Activated T-helper 1 cell treated with anti-CD3 and anti-CD28 coated beads, Interleukin-2, amount 50 U/mL, for 16 hours (primary cell): ENCODE measurements at regions not wholly inside any gene's neighbourhood (a gene's known extent, or its start where the extent isn't known, plus 50 kb on each side); places are given as distances from the start of the nearest gene placed in this dataset.

ENCODE experiments used
- DNase-seq, 2 donors: peaks; one replicate each; pipeline ENCODE4 v3.0.0-alpha.2; 2020; ENCODE audit warnings: low read depth in 1 of 2, low spot score in 1 of 2

GRCh38 chr4:180528003-180528402, 1715.2 kb upstream of the TENM3 start:
- no peak for DNase-seq

GRCh38 chr4:180530787-180531186, 1712.4 kb upstream of the TENM3 start:
- no peak for DNase-seq

DNA sequence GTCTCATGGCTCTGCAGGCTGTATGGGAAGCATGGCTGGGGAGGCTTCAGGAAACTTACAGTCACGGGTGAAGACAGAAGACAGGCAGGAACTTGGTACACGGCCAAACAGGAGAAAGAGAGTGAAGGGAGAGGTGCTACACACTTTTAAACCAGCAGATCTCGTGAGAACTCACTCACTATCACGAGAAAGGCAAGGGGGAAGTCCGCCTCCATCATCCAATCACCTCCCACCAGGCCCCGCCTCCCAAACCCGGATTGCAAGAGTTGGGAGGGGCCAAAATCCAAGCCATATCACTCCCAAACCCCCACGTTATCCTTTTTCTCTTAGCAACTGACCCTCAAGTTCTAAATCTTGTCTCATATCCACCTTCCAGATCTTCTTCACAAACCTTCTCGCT, 1710.5 kb upstream of the TENM3 start:
- no peak for DNase-seq

DNA sequence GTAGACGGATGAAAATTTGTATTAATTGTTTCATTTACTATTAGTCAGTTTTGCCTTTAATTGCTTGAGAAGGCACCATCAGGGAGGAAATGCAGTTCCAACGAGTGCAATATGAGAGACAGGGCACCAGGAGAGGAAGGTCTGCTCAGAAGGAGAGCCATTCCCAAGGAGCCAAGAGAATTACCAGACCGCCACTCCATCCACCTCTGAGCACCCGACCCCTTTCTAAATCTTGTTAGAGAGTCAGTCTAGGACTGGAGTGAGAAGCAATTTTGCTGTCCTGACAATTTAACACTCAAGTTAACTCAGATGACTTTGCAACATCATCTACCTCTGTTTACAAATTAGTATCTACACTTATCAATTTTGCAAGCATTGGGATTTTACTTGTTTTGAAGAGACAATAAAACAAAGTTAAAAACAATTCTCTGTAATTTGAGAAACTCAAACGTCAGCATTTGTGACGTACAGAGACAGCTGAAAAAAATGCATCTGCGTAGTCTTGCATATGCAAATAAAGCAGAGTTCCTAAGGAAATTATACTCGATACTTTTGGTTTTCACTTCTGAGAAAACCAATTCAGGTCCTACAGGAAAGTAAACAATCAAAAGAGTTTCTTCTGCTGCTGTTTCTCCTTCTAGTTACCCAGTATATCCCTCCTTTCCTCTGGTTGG, 1704.7 kb upstream of the TENM3 start:
- DNase-seq = no peak

DNA sequence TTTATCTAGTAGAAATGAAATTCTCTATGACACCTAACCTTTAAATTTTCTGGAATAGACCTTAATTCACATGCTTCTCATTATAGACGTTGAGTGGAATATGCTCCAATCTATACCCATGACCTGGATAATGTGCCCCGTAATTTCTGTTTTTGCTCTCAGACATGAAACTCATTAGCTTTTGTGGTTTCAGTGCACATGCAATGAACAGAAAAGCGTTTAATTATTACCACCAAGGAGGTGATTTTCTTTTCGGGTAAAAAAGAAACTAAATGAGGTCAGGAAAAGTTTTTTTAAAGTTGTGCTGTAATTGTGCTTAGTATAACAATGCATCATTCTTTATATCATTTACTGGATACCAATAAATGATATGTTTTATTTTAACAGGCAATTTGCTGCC, 1703.9 kb upstream of the TENM3 start:
- no peak for DNase-seq

GRCh38 chr4:180541678-180542077, 1701.5 kb upstream of the TENM3 start:
- DNase-seq = no peak

- DNase-seq = no peak
These were observed 1700.6 kb upstream of the TENM3 start for GRCh38 chr4:180542445-180543100.

GRCh38 chr4:180550106-180550505, 1693.1 kb upstream of the TENM3 start:
- no peak for DNase-seq

DNA sequence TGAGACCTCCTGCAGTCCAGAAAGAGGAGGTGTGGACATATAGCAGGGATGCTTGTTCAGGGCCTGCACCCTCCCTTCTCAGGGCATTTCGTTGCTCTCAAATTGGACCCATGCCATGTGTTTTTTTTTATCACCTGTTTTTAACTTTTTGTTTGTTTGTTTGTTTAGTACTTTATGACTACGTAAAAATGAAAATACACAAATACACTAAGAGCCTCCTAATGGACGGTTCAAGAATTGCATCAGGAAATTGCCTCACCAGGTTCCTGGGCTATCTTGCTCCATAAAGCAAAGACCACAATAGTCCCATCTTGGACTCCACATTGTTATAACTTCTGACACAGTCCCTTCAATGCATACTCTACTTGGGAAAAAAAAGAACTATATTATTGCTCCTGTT, 1685.9 kb upstream of the TENM3 start:
- no peak for DNase-seq

DNA sequence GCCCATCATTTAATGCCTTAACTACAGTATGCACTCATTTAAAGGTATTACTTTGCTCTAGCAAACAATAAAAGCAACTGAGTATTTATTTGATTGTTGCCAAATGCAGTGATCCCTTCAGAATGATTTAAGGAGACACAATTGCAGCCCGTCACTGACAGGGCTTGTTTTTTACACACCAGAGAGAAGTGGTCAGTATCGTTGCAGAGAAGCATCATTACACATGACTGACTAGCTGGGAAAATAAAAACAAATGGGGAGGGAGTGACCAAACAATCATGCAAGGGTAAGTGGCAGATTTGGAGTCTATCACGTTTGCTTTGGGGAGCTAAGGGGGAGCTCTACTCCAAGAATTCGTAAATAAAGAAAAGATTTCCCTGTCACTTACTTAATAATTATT, 1685.3 kb upstream of the TENM3 start:
- no peak for DNase-seq

DNA sequence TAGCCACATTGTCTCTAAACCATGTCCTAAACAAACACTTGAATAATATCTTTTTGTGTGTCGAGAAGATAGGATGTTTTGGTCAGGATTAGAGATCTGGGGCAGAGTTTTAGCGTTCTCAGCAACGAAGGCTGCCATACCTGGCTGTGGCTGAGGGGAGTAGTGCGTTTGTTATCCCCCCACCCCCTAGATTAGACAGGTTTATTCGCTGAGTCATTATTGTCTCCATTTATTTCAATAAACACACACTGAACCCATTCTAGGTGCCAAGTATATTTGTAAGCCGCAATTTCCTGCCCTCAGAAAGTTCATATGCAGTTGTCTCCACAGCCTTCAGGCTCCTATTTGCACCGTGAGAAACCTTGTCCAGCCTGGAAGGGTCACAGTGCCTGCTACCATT, 1684.8 kb upstream of the TENM3 start:
- no peak for DNase-seq

- DNase-seq = no peak
These were observed 1682.3 kb upstream of the TENM3 start for GRCh38 chr4:180560896-180561295.

- DNase-seq = no peak
These were observed 1679.2 kb upstream of the TENM3 start for GRCh38 chr4:180564026-180564425.

DNA sequence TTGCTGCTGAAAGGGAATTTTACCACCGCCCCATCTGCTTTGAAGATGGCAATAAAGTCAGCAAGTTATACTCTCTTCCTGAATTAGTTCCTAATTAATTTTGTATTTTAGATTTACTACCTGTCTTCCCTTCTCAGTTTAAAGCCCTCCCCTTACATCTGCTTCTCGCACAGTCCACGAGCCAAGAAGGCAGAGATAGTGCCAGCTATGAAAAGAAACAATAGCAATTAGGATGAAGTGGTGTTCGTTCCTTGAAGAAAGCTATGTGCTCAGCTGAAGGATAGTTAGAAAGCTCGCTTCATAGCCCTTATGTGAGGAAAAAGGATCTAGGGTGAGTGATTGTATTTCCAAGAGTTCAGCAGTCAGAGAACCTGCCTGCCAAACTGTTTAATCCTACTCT, 1678.8 kb upstream of the TENM3 start:
- DNase-seq = no peak

DNA sequence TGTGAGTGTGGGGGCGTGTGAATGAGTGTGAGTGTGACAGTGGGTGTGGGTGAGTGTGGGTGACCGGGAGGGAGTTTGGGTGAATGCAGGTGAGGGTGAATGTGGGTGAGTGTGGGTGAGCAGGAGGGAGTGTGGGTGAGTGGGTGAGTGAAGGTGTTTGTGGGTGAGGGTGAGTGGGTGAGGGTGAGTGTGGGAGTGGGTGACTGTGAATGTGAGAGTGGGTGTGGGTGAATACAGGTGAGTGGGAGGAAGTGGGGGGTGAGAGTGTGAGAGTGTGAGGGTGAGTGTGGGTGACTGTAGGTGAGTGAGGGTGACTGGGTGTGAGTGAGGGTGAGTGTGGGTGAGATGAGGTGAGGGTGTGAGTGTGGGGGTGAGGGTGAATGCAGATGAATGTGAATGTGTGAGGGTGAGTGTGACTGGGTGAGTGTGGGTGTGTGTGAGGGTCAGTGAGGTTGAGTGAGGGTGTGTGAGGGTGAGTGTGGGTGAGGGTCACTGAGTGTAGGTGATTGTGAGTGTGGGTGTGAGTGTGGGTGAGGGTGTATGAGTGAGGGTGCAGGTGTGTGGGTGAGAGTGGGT, 1677.3 kb upstream of the TENM3 start:
- DNase-seq = no peak

DNA sequence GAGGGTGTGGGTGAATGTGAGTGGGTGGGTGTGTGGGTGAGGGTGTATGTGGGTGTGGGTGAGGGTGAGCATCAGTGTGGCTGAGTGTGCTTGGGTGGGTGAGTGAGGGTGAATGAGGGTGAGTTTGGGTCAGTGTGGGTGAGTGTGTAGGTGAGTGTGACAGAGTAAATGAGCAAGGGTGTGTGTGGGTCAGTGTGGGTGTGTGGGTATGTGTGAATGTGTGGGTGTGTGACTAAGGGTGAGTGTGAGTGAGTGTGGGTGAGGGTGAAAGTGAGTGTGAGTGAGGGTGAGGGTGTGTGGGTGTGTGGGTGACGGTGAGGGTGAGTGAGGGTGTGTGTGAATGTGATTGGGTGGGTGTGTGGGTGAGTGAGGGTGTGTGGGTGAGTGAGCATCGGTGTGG, 1676.7 kb upstream of the TENM3 start:
- no peak for DNase-seq

GRCh38 chr4:180567080-180567479, 1676.1 kb upstream of the TENM3 start:
- no peak for DNase-seq

- no peak for DNase-seq
These were observed 1671.6 kb upstream of the TENM3 start for GRCh38 chr4:180571516-180572055.

DNA sequence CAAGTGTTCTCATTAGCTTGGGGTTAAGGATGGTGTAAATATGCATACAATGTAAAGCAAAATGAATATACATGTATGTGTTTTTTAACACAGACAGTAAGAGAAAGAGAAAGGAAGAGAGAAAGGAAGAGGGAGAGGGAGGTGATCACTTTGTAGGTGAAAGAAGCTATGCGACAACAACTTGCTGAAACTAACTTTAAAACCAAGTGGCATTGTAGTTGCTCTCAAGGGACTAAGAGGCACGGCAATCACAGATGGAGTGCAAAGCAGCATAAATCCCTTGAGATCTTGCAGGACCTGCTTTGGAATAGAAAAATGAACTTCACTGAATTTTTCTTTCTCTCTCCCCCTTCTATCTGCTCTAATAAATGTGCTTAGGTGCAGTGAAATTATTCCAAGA, 1665.0 kb upstream of the TENM3 start:
- DNase-seq = no peak

GRCh38 chr4:180581061-180581460, 1662.1 kb upstream of the TENM3 start:
- DNase-seq = no peak

DNA sequence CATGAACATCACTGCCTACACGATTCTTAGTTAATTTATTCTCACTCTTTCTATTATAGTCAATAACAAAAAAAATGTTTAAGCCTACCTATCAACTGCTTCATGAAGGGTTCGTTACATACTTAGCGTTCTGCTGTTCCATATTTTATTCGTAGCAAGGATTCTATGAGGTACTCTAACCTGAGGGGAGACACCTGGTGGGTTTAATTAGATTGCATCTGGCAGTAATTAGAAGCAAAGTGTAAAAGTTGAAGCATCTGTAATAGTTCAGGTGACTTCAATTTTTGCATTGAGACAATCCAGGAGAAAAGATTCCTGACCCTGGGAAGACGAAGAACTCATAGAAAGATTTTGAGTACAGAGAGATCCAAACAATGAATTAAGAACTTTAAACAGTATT, 1655.8 kb upstream of the TENM3 start:
- DNase-seq = no peak

- no peak for DNase-seq
These were observed 1653.6 kb upstream of the TENM3 start for GRCh38 chr4:180589575-180589974.
